HG03196 (cell line): ENCODE measurements at regions not wholly inside any gene's neighbourhood (a gene's known extent, or its start where the extent isn't known, plus 50 kb on each side); places are given as distances from the start of the nearest gene placed in this dataset.

Experiments used
- ATAC-seq: cut with Tn5 transposase; IDR thresholded peaks from one replicate; pipeline ENCODE4 v1.9.1; 2021; ENCODE audit not compliant: unreplicated experiment

DNA sequence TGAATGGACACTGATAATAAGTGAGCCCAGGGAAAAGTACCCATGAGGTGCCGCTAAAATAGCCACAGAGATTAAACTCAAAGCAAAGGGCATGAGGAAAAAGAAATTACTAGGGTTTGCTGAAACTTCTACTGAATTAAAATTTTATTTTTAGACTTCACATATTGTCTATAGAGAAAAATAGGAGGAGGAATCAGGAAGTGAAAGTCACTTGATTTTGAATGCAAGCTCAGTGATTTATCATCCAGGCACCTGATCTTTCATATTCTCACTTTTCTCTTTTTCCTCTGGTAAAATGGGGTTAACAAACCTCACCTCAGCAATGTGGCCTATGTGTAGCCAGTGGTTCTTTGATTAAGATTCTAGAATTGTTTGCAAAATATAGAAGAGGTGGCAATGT lies 479.8 kb downstream of the BCL11B start:
- ATAC-seq: no peak

DNA sequence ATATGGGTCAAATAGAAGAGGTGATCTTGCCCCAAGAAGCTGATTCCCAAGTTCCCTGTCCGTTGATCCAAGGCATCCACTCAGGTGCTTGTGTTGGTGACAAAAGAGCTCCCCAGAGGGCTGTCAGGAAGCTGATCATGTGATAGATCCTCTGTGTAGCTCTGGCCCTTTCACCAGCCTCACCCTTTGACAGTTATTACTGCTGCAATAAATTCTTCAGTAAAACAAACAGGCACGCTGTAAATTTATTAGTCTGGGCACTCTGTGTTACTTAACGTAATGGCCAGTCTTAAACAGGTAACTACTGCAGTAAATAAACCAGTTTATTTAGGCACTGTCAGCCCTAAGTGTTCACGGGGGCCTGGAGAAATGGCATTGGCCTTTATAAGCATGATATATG lies 473.9 kb downstream of the BCL11B start:
- no peak for ATAC-seq

DNA sequence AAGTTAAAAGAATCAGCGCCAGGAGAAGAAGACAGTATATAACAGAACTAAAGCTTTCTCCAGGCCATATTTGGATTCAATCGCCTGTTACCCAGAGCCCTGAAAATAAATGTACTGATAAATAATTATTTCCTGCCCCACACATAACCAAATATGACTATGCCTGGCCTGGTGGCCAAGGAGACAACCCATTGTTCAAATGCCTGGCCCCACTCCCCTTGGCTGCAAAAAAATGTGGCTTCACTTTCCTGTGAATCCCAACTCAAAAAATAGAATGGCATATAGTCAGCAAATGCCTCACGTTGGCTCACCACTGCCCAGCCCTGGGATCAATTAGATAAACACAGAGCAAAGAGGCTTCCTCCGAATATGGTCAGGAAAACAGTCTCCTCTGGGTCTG lies 472.1 kb downstream of the BCL11B start:
- no peak for ATAC-seq

DNA sequence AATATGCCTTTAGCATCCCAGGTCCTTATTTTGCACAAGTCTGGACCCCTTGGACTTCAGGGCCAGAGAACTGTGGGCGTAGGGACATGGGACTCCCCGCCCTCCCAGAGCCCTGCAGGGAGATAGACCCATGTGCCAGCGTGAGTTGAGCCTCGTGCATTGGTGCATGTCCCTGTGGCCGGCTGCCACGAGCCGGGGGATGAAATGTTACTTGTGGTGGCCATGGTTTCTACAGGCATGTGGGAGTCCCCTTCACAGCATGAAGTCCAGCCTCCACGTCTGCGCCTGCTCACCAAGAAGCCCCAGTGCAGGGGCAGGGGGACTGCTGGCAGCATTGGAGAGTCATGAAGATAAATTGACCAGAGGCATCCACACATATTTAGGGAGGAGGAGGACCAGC lies 470.0 kb downstream of the BCL11B start:
- no peak for ATAC-seq

DNA sequence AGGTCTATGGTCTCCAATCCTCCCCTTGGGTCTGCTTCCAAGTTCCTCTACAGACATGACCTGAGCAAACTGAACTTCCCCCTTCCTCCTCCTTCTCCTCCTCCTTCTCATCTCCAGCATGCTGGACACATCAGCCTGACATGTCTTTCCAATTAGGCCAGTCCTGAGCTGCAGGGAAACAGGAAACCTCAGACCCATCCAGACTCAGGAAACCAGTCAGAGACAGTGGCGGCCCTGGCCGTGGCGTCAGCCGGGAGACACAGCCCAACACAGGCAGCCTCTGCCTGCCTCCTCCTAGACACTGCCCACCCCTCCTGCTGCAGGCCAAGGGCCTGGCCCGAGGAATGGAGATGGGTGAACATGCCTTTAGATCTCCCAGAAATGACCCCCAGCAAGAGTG lies 468.8 kb downstream of the BCL11B start:
- ATAC-seq: no peak

DNA sequence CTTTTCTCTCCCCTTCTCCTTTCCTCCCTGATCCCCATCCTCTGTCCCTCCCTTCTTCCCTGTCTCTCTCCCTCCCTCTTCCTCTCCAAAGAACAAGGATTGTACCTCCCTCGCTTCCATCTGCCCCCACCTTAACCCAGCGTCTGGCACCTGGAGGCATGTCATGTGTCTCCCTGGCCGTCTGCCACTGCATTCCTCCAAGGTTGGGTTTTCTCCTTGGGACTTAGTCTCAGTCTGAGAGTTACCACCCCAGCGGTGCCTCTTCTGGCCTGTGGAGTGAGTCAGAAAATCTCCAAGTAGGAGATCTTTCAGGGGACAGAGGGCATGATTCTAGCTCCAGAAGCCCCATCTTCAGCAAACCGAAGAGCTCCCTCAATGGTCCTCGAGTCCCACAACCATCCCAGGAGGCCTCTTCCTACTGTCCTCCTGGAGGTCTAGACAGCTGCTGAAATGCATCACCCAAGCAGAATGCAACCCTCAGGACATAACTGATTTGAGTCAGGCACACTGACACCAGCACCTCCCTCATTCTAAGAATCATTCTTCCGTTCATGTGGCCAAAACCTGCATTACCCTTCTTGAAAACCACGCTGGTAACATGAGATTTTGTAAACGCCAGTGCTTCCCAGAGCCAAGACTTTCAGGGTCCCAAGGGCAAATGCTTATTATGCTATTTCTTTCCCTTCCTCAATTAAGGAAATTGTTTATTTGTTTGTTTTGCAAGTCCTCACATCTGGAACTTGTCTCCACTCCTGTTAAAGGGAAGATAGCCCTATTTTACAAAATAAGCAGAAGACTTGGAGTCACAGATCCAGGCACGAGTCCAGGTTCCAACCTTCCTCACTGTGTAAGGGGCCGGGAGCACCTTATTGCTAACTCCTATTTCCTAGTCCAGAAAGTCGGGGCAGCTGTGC lies 463.2 kb downstream of the BCL11B start:
- no peak for ATAC-seq

DNA sequence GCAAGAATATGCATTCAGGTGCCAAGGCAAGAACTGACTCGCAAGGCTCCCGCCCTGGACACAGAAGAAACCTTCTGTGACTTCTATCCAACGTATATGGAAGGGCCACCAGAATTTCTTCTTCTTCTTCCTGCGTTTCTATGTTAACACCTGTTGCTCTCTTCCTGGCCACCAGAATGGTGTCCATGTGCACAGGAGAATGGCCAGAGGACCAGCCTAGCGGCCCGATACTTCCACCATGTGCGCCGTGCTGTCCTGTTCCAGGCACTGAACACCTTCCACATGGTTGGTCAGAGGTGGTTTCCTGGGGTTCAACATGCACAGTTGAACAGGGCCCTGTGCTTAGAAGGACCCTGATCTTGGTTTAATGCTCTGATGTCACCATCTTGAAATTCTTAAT lies 455.8 kb downstream of the BCL11B start:
- no peak for ATAC-seq

DNA sequence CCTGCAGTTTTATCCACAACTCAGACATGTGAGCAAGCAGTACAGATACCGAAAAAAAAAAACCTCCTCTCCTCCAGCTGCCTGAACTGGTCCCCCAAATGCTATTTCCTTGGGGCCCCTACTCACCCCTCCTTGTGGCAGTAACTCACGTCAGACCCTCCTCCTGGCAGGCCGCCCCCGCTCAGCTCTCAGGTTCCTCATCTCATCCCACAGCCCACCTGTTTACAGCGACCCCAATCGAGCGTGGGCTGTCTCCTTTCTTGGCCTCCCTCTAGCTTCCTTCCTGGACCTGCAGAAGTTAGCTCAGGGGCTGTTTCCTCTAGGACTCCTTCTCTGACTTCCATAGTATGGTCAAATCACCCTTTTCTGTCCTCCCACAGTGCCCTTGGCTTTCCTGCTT lies 455.3 kb downstream of the BCL11B start:
- no peak for ATAC-seq

DNA sequence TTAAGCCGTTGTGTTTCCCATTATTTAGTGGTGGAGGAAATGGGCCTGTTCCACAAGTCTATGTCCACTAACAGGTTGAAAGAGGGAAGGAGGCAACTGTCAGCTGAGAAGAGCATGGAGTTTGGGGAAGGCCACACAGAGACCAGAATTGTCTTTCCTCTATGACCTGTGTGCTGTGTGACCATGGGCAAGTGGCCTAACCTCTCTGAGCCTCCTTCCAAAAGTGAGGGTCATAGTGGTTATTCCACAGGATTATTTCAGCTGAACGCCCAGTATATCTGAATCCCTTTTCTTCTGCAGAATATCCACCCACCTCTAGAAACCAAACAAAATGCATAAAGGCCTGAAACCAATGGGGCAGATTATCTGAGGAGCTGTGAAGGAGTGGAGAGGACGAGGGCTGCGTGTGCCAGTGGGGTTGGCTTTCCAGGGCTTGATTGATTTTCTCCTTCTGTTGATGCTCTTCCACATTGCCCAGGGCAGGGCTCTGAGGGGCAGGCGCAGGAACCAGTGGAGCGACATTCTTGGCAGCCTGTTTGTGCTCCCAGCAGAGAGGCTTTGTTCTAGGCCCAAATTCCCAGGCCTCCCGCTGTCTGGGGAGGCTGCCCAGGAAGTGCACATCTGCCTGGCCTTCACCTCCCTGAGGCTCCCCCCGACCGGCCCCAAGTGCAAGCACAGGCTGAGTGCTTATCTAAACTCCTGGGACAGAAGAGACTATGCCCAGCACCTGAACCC lies 452.7 kb downstream of the BCL11B start:
- ATAC-seq: no peak

DNA sequence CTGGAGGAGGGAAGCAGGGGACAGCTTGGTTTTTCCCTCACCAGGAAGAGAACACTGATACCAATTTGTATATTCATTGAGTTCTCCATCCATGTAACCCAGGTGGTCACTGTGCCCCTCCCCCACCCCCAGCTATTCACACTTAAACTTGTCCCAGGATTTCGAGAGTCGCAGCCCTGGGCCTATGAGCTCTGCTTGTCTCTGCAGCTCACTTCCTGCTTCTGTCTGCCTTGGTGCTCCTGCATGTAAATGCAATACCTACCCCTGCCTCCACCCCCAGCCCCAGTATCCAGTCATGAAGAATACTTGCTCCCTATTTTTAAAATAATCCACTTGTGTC lies 452.2 kb downstream of the BCL11B start:
- no peak for ATAC-seq

DNA sequence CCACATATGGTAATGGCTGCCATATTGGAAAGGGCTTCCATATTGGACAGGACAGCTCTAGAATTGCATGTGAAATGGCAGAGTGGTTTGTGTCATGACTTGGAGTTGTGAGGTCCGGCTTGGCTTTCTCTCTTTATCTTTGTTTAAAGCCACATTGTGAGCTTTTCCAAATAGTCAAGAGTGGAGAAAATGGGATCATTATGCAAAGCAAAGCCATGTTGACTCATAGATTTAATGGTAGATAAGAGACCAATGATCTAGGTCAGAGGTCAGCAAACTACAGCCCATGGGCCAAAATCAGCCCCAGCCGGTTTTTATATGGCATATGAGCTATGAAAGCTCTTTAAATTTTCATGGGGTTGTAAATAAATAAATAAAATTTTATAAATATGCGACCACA lies 449.1 kb downstream of the BCL11B start:
- ATAC-seq: no peak

DNA sequence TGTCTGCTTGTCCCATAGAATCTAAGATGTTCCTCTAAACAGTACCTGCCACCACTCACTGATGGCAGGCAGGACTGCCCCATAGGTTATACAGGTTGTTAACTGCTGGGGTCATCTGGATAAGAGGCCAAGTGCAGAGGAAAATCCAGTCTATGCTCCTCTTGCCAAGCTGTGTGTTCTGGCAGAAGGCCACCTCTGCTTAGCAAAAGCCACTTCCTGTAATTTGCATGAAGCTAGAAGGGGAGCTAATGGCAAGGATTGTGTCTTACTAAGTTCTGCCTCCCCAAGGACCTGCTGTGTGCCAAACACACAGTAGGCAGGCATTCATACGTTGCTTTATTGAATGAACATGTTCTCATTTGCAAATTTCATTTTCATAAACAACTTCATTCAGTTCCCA lies 445.4 kb downstream of the BCL11B start:
- ATAC-seq: no peak

DNA sequence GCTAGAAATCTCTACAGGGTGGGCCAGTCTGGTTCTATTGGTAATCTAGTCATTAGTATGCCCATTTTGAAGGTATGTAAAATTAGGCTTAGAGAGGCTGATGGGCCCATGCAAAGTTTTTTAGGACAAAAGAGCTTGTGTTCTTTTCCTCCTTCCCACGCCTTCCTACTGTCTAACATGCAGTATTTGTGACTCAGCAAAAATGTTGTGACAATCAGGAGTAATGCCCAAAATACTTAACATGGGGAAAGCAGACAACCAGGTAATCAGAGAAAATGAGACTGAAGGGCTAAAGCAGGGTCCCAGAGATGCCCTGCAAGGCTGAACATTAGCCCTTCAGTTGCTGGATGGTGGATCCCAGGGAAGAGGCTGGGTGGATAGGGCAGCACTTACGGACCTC lies 437.9 kb downstream of the BCL11B start:
- ATAC-seq: no peak

DNA sequence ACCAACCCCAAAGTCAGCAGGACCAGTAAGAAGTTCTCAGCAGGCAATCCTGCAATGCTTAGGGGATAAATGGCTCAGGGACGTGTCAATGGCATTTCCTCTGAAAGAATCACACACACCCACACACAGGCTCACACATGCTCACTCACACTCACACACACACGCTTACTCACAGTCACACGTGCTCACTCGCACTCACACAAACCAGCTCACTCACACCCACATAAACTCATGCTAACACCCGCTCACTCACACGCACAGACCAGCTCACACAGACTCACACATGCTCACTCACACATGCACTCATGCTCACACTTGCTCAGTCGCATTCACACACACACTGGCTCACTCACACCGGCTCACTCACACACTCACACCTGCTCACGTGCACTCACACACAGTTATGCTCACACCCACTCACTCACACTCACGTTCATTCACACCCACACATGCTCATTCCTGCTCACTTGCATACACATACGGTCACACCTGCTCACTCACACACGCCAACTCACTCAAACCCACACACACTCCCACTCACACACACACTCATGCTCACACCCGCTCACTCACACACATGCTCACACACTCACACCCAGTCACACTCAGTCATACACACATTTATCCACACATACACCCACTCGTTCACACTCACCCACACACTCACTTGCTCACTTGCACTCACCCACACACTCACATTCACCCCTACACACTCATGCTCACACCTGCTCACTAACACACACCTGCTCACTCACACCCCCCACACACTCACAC lies 436.8 kb downstream of the BCL11B start:
- ATAC-seq: no peak

DNA sequence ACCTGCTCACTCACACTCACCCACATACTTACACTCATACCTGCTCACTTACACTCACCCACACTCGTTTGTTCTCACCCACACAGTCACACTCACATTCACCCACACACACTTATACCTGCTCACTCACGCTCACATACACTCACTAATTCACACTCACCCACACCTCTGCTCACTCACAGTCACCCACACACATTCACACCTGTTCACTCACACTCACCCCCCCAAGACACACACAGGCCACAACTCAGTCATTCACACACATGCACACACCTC lies 436.2 kb downstream of the BCL11B start:
- no peak for ATAC-seq

DNA sequence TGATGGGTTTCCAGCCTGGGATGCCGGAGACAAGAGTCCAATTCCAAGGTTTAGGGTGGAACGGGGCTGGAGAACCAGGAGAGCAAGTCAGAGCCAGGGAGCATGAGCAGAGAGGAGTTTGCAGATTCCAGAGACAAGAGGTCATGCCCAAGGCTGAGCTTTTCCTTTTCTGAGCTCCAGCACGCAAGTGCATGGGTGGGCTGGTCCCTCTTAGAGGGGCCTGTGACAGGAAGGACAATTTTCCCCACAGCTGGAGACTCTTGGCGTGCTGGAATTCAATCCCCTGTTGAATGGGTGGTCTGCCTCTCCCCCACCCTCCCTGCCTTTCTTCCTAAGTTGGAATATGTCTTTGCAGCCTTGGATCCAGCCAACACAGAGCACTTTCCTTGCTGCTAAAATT lies 431.9 kb downstream of the BCL11B start:
- no peak for ATAC-seq

DNA sequence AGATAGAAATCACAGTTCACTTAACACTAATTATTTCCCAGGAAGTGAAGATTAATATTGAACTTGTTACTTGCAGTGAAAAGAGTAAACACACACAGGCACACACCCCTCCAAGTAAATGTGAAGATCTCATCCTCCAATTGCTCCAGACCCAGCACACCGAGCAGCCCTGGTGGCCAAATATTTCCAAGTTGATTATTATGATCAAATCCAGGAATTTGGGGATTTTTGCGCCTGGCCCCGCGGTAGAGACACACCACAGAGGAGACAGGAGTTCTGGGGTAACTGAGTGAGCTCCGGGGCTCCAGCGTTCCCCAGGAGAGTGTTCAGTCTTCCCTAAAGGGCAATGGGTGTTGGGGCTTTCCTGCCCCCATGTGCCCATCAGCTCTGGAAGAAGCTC lies 431.5 kb downstream of the BCL11B start:
- no peak for ATAC-seq

DNA sequence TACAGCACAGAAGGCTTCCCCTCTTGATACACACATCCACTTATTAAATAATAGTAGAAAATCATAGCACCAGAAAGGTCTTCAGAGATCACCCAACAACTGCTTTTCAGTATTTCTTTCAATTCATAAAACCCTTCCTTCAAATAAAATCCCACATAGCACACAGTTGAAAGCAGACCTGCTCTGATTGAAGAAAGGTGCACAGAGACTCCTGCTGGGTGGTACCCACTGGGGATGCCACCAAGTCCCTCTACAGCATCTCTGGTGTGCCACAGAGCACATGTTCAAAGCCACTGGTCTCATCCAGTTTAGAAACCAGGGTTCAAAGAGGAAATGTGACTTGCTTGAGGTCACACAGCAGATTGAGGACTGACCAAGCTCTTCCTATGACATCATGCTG lies 427.5 kb downstream of the BCL11B start:
- no peak for ATAC-seq

DNA sequence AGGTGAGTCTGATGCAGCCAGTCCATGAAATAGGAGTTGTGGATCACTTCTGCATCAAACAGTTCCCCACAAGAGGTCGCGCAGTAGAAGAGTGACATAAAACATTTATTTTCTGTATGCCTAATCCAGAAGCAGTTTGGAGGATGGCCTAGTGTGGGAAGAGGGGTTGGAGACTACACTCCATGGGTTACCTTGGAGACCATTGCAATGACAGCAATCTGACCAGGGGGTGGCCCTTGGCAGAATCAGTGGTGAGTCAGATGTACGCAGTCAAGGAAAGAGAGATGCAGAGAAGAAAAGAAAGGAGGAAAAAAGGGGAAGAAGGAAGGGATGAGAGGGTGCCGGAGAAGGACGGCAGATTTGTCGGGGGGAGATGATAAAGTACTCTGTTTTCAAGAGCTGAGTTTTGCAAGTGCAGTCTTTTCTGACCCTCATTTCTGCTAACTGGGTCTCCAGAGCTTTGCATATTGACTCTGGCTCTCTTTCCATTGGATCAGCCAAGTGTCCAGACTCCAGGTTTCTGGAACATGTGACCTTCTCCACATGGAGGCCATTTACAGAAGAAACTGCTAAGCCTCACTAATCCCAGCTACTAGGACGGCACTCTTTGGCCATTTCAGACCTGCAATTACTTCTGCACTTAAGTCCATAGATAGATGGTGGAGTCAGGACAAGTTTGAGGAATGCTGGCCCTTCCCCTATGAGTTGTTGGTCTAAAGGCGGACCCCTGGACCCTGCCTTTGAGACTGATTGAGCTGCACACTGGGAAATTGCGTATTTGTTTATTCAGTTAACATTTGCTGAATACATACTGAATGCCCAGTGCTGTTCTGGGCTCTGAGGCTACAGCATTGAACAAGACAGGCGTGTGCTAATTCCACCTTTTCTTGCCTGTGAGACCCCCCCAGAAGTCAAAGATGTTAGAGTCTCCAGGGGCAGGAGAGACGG lies 424.2 kb downstream of the BCL11B start:
- no peak for ATAC-seq

DNA sequence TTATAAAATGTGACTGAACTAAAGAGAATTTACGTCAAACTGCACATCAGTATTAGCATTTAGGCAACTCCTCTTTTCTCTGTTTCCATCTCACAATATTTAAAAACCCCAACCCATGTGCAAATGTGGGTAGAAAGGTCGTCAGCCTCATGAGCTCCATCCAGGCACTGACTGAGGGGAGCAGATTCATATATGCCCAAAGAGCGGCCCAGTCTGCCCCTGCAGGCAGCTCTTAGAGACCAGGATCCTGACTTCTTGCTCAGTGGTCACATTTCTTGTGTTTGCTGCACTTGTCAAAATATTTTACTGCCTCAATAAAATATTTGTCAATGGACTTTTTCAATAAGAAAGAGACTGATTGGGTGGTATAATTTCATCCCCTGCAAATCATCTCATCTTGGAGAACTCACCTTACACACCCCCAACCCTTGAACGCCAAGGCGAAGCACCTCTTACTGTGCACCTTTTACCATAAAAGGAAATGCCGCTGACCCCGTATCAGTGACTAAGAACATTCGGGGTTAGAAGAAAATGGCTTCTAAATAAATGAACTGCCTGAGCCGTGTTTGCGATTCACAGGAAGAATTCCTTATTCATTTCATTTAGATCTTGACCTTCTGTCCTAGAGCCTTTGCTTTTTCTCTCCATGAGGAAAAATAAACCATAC lies 418.8 kb downstream of the BCL11B start:
- no peak for ATAC-seq
